ENCODE measurements at regions not wholly inside any gene's neighbourhood (a gene's known extent, or its start where the extent isn't known, plus 50 kb on each side); places are given as distances from the start of the nearest gene placed in this dataset.

DNA sequence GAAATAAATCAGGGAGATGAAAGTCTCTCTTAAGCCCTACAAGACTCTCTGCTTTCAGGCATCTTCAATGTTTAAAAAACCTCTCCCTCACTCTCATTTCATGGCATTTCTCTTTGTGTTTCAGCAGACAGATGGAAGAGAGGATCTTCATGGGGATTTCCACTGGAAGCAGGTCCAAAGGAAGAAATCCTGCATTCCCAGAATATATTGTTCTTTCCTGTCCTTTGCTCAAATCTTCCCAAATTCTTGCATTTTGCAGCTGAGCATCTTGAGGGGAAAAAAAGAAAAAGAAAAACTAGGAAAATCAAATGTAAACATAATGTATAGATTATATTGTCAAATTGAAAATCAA lies 382.2 kb downstream of the ENC1 start:
- TF ChIP-seq RFX5 (IDR thresholded peaks at IDR 0.05; ENCODE audit: borderline replicate concordance, low read depth, low read length), result no peak
- no peak for TF ChIP-seq POLR2A (IDR thresholded peaks at IDR 0.05; ENCODE audit: control extremely low read depth in 1 of 2, low read depth in 2 of 2, low read length in 2 of 2)
- TF ChIP-seq, protein P1, sequence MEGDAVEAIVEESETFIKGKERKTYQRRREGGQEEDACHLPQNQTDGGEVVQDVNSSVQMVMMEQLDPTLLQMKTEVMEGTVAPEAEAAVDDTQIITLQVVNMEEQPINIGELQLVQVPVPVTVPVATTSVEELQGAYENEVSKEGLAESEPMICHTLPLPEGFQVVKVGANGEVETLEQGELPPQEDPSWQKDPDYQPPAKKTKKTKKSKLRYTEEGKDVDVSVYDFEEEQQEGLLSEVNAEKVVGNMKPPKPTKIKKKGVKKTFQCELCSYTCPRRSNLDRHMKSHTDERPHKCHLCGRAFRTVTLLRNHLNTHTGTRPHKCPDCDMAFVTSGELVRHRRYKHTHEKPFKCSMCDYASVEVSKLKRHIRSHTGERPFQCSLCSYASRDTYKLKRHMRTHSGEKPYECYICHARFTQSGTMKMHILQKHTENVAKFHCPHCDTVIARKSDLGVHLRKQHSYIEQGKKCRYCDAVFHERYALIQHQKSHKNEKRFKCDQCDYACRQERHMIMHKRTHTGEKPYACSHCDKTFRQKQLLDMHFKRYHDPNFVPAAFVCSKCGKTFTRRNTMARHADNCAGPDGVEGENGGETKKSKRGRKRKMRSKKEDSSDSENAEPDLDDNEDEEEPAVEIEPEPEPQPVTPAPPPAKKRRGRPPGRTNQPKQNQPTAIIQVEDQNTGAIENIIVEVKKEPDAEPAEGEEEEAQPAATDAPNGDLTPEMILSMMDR (IDR thresholded peaks at IDR 0.05; ENCODE audit: control extremely low read depth in 1 of 3, insufficient read depth in 1 of 3, low read depth in 1 of 3, low read length in 3 of 3), result no peak
- no peak for TF ChIP-seq CEBPB (IDR thresholded peaks at IDR 0.05; ENCODE audit: low read depth, low read length)
- TF ChIP-seq POLR2AphosphoS5 (IDR thresholded peaks at IDR 0.05; ENCODE audit: low read depth, low read length), result no peak
